ENCODE measurements at regions not wholly inside any gene's neighbourhood (a gene's known extent, or its start where the extent isn't known, plus 50 kb on each side); places are given as distances from the start of the nearest gene placed in this dataset.

GRCh38 chr13:74009100-74009668 lies 125.0 kb downstream of the KLF12 start:
- no peaks in the 10 kb centered on the region for H3K9me3 ChIP-seq
- DNase-seq (ENCODE audit: low spot score in 2 of 2): no peak
- no peaks in the 10 kb centered on the region for H3K27me3 ChIP-seq
- no peak overlapping the region for H3K27ac ChIP-seq
- WGBS, 2 donors: 89 to 93% methylated on average over 4 of the region's 4 CpGs
- TF ChIP-seq POLR2A (IDR thresholded peaks at IDR 0.05) (no peak), EP300 (IDR thresholded peaks at IDR 0.05) (no peak), CTCF (IDR thresholded peaks at IDR 0.05) (no peak)
- no peaks in the 10 kb centered on the region for H3K36me3 ChIP-seq
- H3K4me1 ChIP-seq: peaks cover 0 to 12% (median 2%) of the 10 kb centered on the region in 4 donors
- H3K4me3 ChIP-seq: no peak overlapping the region

- WGBS, 2 donors: 95 to 96% methylated on average over 3 of the region's 3 CpGs
- Histone ChIP-seq H3K4me3 (no peak overlapping the region), H3K27ac (no peak overlapping the region), H3K36me3 (no peaks in the 10 kb centered on the region), H3K4me1 (peaks cover 0 to 19% (median 3%) of the 10 kb centered on the region in 4 donors), H3K9me3 (no peaks in the 10 kb centered on the region), H3K27me3 (no peaks in the 10 kb centered on the region)
- DNase-seq (ENCODE audit: low spot score in 2 of 2): no peak
- TF ChIP-seq POLR2A (IDR thresholded peaks at IDR 0.05) (no peak), CTCF (IDR thresholded peaks at IDR 0.05) (no peak), EP300 (IDR thresholded peaks at IDR 0.05) (no peak)
These were observed 127.5 kb downstream of the KLF12 start for GRCh38 chr13:74006666-74007065.

GRCh38 chr13:74005320-74006157 lies 128.7 kb downstream of the KLF12 start:
- H3K4me3 ChIP-seq: no peak overlapping the region
- TF ChIP-seq CTCF (IDR thresholded peaks at IDR 0.05) (no peak), EP300 (IDR thresholded peaks at IDR 0.05) (no peak), POLR2A (IDR thresholded peaks at IDR 0.05) (no peak)
- 56 to 61% methylated on average over 6 of the region's 6 CpGs for WGBS, 2 donors
- no peaks in the 10 kb centered on the region for H3K27me3 ChIP-seq
- H3K9me3 ChIP-seq: no peaks in the 10 kb centered on the region
- no peak overlapping the region for H3K27ac ChIP-seq
- no peak for DNase-seq (ENCODE audit: low spot score in 2 of 2)
- peaks cover 0 to 19% (median 3%) of the 10 kb centered on the region in 4 donors for H3K4me1 ChIP-seq
- H3K36me3 ChIP-seq: no peaks in the 10 kb centered on the region

- WGBS, 2 donors: 78 to 85% methylated on average over 2 of the region's 2 CpGs
- H3K27ac ChIP-seq: no peak overlapping the region
- no peaks in the 10 kb centered on the region for H3K36me3 ChIP-seq
- no peak overlapping the region for H3K4me3 ChIP-seq
- TF ChIP-seq POLR2A (IDR thresholded peaks at IDR 0.05) (no peak), CTCF (IDR thresholded peaks at IDR 0.05) (no peak), EP300 (IDR thresholded peaks at IDR 0.05) (no peak)
- no peaks in the 10 kb centered on the region for H3K9me3 ChIP-seq
- H3K27me3 ChIP-seq: no peaks in the 10 kb centered on the region
- peaks cover 0 to 19% (median 3%) of the 10 kb centered on the region in 4 donors for H3K4me1 ChIP-seq
- no peak for DNase-seq (ENCODE audit: low spot score in 2 of 2)
These were observed 130.1 kb downstream of the KLF12 start for GRCh38 chr13:74004109-74004508.

GRCh38 chr13:74003374-74003773 lies 130.8 kb downstream of the KLF12 start:
- no peak for TF ChIP-seq EP300 (IDR thresholded peaks at IDR 0.05)
- no peak for TF ChIP-seq POLR2A (IDR thresholded peaks at IDR 0.05)
- no peak for TF ChIP-seq CTCF (IDR thresholded peaks at IDR 0.05)
- no peaks in the 10 kb centered on the region for H3K36me3 ChIP-seq
- H3K4me3 ChIP-seq: no peak overlapping the region
- H3K27ac ChIP-seq: no peak overlapping the region
- peaks cover 0 to 19% (median 3%) of the 10 kb centered on the region in 4 donors for H3K4me1 ChIP-seq
- 19 to 27% methylated on average over 1 of the region's 1 CpG for WGBS, 2 donors
- H3K27me3 ChIP-seq: no peaks in the 10 kb centered on the region
- DNase-seq (ENCODE audit: low spot score in 2 of 2): no peak
- no peaks in the 10 kb centered on the region for H3K9me3 ChIP-seq
